Epidermal melanocyte (primary cell): ENCODE measurements at regions not wholly inside any gene's neighbourhood (a gene's known extent, or its start where the extent isn't known, plus 50 kb on each side); places are given as distances from the start of the nearest gene placed in this dataset.
"Not testable (repeated sequence)": the region's sequence is repeated elsewhere in the genome, so short reads cannot be mapped to it uniquely, and the experiment has no call there.

Source experiments
- DNase-seq: peaks from one replicate; pipeline ENCODE4 v3.0.0; 2011; ENCODE audit warnings: low spot score; ENCODE audit not compliant: insufficient read length

GRCh38 chr14:95818581-95818980, 58.1 kb upstream of the TUNAR start:
- DNase-seq, result no peak

DNA sequence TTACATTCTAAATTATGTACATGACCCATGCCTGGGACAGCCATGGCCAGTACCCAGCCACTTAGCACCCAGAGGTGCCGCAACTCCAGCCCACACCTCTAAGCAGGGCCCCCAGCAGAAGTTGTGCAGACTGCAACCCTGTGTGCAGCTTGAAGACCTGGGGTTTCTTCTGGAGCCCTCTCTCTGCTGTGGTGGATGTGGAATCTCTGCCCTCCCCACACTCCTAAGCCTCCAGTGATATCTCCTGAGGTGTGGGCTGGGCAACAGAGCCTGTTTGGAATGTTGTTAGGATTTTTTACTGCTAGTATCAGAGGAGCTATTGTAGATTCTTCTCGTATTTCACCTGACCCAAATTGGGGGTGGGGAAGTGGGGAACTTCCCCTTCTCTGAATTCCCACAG, 59.4 kb upstream of the TUNAR start:
- DNase-seq, result no peak

GRCh38 chr14:95816539-95816938, 60.1 kb upstream of the TUNAR start:
- no peak for DNase-seq

DNA sequence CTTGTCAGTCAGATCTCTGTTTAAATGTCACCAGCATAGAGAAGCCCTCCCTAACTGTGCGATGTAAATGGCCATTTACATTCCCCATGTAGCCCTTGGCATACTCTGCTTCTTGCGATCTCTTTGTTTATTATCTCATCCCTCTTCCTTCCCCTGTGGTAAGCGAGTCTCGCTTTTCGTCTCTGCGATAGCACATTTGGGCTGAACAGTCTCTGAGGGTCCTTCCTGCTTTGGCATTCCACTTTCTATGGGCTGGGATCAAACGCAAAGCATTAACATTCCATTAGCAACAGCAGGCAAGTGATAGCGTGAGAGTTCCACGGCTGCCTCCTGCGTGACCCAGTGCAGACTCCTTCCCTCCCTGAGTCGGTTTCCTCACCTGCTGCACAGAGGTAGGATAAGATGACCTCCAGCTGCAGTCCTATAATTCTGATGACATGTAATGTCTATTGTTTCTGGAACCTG, 61.4 kb upstream of the TUNAR start:
- no peak for DNase-seq

DNA sequence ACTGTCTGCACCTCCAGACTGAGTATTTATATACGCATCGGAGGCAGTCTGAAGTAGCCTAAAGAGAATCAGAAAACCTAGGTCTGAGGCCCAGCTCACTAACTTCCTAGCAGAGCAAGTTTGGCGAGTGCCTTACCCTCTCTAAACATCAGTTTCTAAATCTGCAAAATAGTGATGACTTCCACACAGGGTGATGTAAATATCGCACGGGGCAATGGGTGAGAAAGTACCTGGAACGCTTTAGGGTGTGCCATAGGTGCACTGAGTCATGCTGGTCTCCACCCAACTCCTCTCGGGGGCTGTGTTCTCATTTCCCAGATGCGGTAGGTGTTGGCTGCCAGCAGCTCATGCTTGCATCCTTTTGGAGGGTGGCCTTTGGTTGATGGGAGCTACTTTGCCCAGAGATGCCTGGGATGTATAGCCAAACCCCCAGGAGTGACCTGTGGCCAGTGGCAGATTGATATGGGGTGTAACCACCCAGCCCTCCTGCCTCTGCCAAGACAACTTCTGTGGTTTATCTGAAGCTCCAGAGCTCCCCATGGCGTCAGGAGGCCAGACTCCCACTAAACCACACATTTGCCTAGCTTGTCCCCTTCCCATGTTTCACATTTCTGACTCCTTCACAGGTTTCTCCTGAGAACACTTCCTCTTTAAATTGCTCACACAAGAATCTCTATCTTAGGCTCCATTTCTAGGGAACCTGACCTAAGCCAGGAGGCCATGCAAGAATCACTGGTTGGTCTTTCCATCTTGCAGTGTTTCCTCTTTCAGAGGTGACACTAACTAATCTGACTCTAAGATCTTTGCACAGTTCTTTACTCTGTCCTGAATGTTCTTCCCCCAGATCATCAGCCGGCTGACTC, 62.0 kb upstream of the TUNAR start:
- DNase-seq, result no peak

DNA sequence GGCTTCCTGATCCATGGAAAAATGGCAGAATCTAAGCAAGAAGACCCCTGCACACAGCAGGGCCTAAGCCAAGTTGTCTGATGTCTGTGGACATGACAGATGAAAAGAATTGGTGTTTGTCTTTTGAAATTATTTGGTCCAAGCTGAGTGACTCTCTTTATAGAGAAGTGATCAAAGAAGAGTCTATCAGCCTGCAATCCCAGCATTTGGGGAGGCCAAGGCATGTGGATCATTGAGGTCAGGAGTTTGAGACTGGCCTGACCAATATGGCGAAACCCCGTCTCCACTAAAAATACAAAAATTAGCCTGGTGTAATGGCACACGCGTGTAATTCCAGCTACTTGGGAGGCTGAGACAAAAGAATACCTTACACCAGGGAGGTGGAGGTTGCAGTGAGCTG, 64.8 kb upstream of the TUNAR start:
- DNase-seq, result no peak

- DNase-seq, result no peak
Measured at GRCh38 chr14:95808371-95808770, 68.3 kb upstream of the TUNAR start.

DNA sequence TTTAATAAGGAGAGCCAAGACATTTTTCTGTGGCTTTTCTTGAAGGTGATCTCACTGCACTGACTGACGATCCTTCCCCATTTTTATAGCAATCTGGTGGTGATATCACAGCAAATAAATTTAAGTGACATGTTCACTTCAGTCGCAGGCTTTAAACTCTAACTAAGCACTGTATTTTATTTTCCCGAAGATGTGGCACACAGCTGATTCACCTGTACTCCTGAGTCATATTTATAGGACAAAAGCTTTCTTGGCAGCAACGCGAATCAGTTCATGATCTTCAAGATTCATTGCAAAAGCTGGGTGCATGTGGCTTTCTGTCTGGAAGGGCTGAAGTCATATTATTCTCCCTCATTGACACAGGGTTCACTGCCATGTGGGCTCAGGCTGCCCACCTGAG, 79.8 kb upstream of the TUNAR start:
- DNase-seq, result no peak

DNA sequence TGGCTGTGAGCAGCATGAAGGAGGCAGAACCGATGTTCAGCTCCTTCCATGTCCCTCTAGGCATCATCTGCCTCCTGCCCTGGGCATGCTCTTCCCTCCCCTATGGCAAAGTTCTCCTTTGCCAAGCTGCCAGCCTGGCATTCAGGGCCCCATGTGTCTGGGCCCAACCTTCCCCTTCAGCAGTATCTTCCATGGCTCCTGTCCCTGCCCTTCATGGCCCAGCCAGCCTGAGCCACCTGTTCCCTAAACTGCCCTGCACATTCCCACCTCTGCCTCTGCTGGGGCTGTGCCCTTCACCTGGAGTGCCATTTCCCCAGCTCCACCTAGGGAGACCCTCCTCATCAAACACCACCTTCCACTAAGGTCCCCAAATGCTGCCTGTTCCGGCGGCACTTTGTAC, 74.0 kb upstream of the TCL1A start:
- no peak for DNase-seq

- no peak for DNase-seq
Measured at GRCh38 chr14:95786566-95786965, 72.6 kb upstream of the TCL1A start.

GRCh38 chr14:95784137-95784536, 70.2 kb upstream of the TCL1A start:
- DNase-seq, result peak; percentile 28

GRCh38 chr14:95776798-95777534, 63.0 kb upstream of the TCL1A start:
- no peak for DNase-seq

GRCh38 chr14:95774265-95775160, 60.6 kb upstream of the TCL1A start:
- DNase-seq, result peak; percentile 26

DNA sequence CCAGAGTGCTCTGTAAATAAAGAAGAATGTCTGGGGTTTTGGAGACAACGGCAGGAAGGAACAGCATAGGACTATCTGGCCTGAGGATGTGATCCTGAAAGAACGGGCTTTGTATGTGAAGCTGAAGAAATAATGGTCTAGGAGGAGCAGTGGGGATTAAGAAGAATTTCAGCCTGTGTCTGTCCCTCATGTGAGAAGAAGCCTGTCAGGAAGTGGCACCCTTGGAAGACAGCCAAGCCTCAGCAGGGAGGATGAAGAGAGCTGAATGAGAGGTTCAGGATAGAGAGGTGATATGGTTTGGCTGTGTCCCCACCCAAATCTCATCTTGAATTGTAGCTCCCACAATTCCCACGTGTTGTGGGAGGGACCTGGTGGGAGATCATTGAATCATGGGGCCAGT, 56.9 kb upstream of the TCL1A start:
- DNase-seq, result no peak

DNA sequence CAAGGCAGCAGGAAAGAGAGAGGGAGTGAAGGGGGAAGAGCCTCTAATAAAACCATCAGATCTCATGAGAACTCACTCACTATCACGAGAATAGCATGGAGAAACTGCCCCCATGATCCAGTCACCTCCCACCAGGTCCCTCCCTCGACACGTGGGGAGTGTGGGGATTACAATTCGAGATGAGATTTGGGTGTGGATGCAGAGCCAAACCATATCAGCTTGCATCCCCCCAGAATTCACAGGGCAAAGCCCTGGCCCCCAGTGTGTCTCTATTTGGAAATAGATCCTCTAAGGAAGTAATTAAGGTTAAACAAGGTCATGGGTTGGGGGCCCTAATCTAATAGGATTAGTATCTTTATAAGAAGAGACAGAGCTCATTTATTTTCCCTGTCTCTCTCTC, 56.1 kb upstream of the TCL1A start:
- DNase-seq, result no peak

- DNase-seq, result not testable (repeated sequence)
Measured at GRCh38 chr14:95769431-95769830, 55.5 kb upstream of the TCL1A start.

GRCh38 chr14:95765051-95765450, 51.1 kb upstream of the TCL1A start:
- no peak for DNase-seq

DNA sequence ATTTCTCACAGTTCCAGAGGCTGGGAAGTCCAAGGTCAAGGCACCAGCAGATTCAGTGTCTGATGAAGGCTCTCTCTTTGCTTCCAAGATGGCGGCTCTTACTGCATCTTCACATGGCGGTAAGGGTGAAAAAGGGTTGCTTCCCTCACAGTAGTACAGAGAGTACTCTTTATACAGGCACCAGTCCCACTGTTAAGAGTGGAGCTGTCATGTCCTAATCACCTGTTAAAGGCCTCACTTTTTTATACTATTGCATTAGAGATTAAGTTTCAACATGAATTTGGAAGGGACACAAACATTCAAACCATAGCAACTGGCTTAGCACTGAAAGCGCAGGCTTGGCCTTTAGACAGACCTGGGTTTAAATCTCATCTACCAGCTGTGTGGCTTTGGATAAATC, 50.0 kb upstream of the TCL1A start:
- DNase-seq, result no peak
